Right atrium auricular region (tissue), 2 donors: ENCODE measurements at regions not wholly inside any gene's neighbourhood (a gene's known extent, or its start where the extent isn't known, plus 50 kb on each side); places are given as distances from the start of the nearest gene placed in this dataset.
A peak's percentile ranks its signal among the peaks of the same experiment; 100 is the strongest.

Experiments
- DNase-seq: peaks from one replicate; pipeline ENCODE4 v3.0.0-alpha.2; 2019; ENCODE audit warnings: low spot score
- H3K27ac ChIP-seq, 2 donors: fragments of 200-600 bp; sonication (generic); 1 replicate in 1 of 2; 2 replicates in 1 of 2; pipeline ENCODE4 v1.5.1; 2016 to 2019
- H3K27me3 ChIP-seq, 2 donors: fragments of 200-600 bp; sonication (generic); one replicate each; pipeline versions ENCODE4 v1.5.1 to v1.6.0; 2017 to 2019
- H3K36me3 ChIP-seq: fragments of 200-600 bp; sonication (generic); one replicate; pipeline ENCODE4 v1.5.1; 2016
- H3K4me1 ChIP-seq, 2 donors: fragments of 200-600 bp; sonication (generic); one replicate each; pipeline versions ENCODE4 v1.5.1 to v1.6.0; 2017 to 2019
- H3K4me3 ChIP-seq, 2 donors: fragments of 200-600 bp; sonication (generic); 1 replicate in 1 of 2; 2 replicates in 1 of 2; pipeline ENCODE4 v1.5.1; 2017 to 2019; ENCODE audit warnings: mild to moderate bottlenecking in 1 of 2, moderate library complexity in 1 of 2
- H3K9me3 ChIP-seq, 2 donors: fragments of 200-600 bp; sonication (generic); one replicate each; pipeline ENCODE4 v1.5.1; 2019
- TF ChIP-seq, protein P1 (sequence below), 2 donors: fragments of 200-600 bp; sonication (generic); IDR thresholded peaks; one replicate each; pipeline ENCODE4 v1.5.1; 2019; ENCODE audit warnings: antibody characterized with exemption in 2 of 2

DNA sequence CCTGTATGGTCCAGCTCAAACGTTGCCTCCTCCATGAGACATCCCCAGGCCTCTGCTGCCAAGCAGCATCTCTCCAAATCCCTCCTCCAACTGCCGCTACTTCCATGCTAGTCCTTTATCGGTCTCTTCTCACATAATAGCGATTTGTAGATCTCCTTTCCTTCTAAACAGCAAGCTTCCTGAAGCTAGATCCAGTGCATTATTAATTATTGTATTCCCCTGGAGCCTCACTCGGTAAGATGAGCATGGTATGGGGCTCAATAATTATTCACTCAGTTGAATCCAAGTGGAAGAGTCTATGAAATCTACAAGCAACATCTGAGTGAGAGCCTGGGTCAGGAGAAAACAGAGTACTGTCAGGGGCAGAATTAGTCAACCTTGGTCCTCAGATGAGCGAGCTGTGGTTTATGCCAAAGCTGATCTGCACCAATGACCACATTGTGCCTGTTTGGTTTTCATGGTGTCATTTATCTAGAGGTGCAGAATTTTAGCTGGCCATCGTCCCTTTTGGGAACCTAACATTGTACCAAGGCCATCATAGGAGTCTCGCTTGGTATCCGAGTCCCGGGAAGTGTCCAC is 93.8 kb upstream of the UBE2E1 start:
- Histone ChIP-seq H3K27ac (peak overlapping the region; percentile 18 to 39), H3K9me3 (no peaks in the 10 kb centered on the region), H3K36me3 (no peaks in the 10 kb centered on the region), H3K4me1 (no peaks in the 10 kb centered on the region), H3K27me3 (no peaks in the 10 kb centered on the region), H3K4me3 (peak overlapping the region in 1 of 2 donors; percentile 5)
- DNase-seq, result no peak
- TF ChIP-seq, protein P1, sequence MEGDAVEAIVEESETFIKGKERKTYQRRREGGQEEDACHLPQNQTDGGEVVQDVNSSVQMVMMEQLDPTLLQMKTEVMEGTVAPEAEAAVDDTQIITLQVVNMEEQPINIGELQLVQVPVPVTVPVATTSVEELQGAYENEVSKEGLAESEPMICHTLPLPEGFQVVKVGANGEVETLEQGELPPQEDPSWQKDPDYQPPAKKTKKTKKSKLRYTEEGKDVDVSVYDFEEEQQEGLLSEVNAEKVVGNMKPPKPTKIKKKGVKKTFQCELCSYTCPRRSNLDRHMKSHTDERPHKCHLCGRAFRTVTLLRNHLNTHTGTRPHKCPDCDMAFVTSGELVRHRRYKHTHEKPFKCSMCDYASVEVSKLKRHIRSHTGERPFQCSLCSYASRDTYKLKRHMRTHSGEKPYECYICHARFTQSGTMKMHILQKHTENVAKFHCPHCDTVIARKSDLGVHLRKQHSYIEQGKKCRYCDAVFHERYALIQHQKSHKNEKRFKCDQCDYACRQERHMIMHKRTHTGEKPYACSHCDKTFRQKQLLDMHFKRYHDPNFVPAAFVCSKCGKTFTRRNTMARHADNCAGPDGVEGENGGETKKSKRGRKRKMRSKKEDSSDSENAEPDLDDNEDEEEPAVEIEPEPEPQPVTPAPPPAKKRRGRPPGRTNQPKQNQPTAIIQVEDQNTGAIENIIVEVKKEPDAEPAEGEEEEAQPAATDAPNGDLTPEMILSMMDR (IDR thresholded peaks at IDR 0.05), result no peak

GRCh38 chr3:23712656-23713559 is 92.8 kb upstream of the UBE2E1 start:
- H3K27me3 ChIP-seq, result no peaks in the 10 kb centered on the region
- DNase-seq, result peak; percentile 77
- peak overlapping the region; percentile 18 to 39 for H3K27ac ChIP-seq
- H3K4me3 ChIP-seq, result peak overlapping the region in 1 of 2 donors; percentile 5
- no peaks in the 10 kb centered on the region for H3K4me1 ChIP-seq
- no peaks in the 10 kb centered on the region for H3K36me3 ChIP-seq
- H3K9me3 ChIP-seq, result no peaks in the 10 kb centered on the region
- TF ChIP-seq, protein P1 (IDR thresholded peaks at IDR 0.05), result peak in 1 of 2 donors; percentile 41

DNA sequence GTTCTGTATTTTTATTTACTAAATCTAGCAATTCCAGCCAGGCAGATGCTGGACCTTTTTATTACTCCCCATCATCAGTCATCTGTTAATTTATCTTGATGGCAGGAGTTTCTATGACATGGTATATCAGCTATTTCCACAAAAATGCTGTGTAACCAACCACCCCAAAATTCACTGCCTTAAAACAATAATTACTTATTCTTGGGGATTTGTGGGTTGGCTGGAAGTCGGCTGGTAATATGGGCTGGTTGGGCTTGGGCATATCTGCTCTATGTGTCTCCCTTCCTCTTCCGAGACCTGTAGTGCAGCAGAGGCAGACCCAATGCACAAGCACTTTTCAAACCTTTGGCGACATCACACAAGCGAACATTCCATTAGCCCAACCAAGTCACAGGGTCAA is 92.1 kb upstream of the UBE2E1 start:
- no peaks in the 10 kb centered on the region for H3K27me3 ChIP-seq
- no peak overlapping the region for H3K27ac ChIP-seq
- TF ChIP-seq, protein P1 (IDR thresholded peaks at IDR 0.05), result no peak
- no peak for DNase-seq
- no peaks in the 10 kb centered on the region for H3K36me3 ChIP-seq
- H3K4me1 ChIP-seq, result no peaks in the 10 kb centered on the region
- H3K9me3 ChIP-seq, result no peaks in the 10 kb centered on the region
- no peak overlapping the region for H3K4me3 ChIP-seq

GRCh38 chr3:23720059-23720458 is 85.7 kb upstream of the UBE2E1 start:
- Histone ChIP-seq H3K4me1 (no peaks in the 10 kb centered on the region), H3K27me3 (no peaks in the 10 kb centered on the region), H3K4me3 (no peak overlapping the region), H3K9me3 (no peaks in the 10 kb centered on the region), H3K36me3 (no peaks in the 10 kb centered on the region), H3K27ac (no peak overlapping the region)
- TF ChIP-seq, protein P1 (IDR thresholded peaks at IDR 0.05), result no peak
- no peak for DNase-seq

DNA sequence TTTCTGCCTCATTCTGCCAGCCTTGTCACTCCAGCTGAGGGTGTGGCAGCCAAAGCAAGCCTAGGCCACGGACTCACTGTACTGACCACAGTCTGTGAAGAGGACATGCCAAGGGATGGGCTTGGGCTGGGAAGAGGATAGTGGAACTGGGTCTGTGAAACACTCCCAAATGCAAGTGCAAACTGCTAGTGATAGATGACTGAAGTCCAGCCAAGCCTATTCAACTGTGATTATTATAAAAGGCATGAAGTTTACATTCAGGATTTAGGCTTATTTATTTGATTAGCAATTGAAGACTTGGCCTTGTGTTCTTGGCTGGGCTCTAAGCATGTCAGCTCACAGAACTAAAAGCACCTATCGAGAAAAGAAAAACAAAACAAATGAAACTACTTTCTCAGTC is 84.9 kb upstream of the UBE2E1 start:
- no peaks in the 10 kb centered on the region for H3K4me1 ChIP-seq
- TF ChIP-seq, protein P1 (IDR thresholded peaks at IDR 0.05), result no peak
- DNase-seq, result no peak
- H3K27me3 ChIP-seq, result no peaks in the 10 kb centered on the region
- H3K27ac ChIP-seq, result no peak overlapping the region
- no peak overlapping the region for H3K4me3 ChIP-seq
- H3K9me3 ChIP-seq, result no peaks in the 10 kb centered on the region
- no peaks in the 10 kb centered on the region for H3K36me3 ChIP-seq
